Endothelial cell (in vitro differentiated cells): ENCODE measurements at regions not wholly inside any gene's neighbourhood (a gene's known extent, or its start where the extent isn't known, plus 50 kb on each side); places are given as distances from the start of the nearest gene placed in this dataset.
"Not testable (repeated sequence)": the region's sequence is repeated elsewhere in the genome, so short reads cannot be mapped to it uniquely, and the experiment has no call there.

Source experiments
- DNase-seq: peaks from one replicate; pipeline ENCODE4 v3.0.0; 2021; ENCODE audit warnings: low spot score
- H3K27ac Mint-ChIP-seq: one replicate; pipeline ENCODE4 v1.8.0; 2021; ENCODE audit warnings: mixed read lengths, inconsistent platforms; ENCODE audit not compliant: unreplicated experiment
- H3K27me3 Mint-ChIP-seq: one replicate; pipeline ENCODE4 v1.8.0; 2021; ENCODE audit warnings: mild to moderate bottlenecking, moderate library complexity, mixed read lengths, inconsistent platforms; ENCODE audit not compliant: unreplicated experiment
- H3K36me3 Mint-ChIP-seq: one replicate; pipeline ENCODE4 v1.8.0; 2021; ENCODE audit warnings: mild to moderate bottlenecking, low read depth, mixed read lengths, inconsistent platforms; ENCODE audit not compliant: unreplicated experiment
- H3K4me1 Mint-ChIP-seq: one replicate; pipeline ENCODE4 v1.8.0; 2021; ENCODE audit warnings: mild to moderate bottlenecking, mixed read lengths, inconsistent platforms; ENCODE audit not compliant: unreplicated experiment
- H3K4me3 Mint-ChIP-seq: one replicate; pipeline ENCODE4 v1.8.0; 2021; ENCODE audit warnings: mild to moderate bottlenecking, mixed read lengths, inconsistent platforms; ENCODE audit not compliant: unreplicated experiment
- H3K9me3 Mint-ChIP-seq: one replicate; pipeline ENCODE4 v1.8.0; 2021; ENCODE audit warnings: mixed read lengths, inconsistent platforms; ENCODE audit not compliant: unreplicated experiment
- CTCF ChIP-seq: fragments of 200-600 bp; sonication (generic); IDR thresholded peaks from one replicate; pipeline ENCODE4 v1.5.0; 2021; ENCODE audit warnings: antibody characterized with exemption; ENCODE audit not compliant: unreplicated experiment

DNA sequence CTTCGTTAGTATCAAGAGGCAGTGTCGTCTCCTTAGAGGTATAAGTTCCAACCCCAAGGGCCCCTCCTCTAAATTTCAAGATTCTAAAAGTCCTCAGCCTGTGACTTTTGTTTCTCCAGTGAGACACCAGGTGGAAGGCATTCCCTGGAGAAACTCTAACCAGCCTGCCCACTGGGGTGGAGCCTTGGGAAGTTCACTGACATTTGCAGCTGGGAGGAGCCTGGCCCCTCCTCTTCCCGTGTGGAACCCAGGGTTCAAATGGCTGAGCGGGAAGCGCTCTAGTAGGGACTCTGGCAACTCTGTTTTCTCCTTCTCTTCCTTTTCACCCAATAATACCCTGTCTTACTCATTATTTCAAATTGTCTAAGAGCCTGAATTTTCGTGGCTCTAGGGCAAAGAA is 325.0 kb downstream of the TLL1 start:
- Mint-ChIP-seq H3K4me3 (no peak overlapping the region), H3K27me3 (no peaks in the 10 kb centered on the region), H3K9me3 (no peaks in the 10 kb centered on the region), H3K4me1 (no peaks in the 10 kb centered on the region), H3K27ac (no peak overlapping the region), H3K36me3 (no peaks in the 10 kb centered on the region)
- TF ChIP-seq CTCF = no peak
- no peak for DNase-seq

DNA sequence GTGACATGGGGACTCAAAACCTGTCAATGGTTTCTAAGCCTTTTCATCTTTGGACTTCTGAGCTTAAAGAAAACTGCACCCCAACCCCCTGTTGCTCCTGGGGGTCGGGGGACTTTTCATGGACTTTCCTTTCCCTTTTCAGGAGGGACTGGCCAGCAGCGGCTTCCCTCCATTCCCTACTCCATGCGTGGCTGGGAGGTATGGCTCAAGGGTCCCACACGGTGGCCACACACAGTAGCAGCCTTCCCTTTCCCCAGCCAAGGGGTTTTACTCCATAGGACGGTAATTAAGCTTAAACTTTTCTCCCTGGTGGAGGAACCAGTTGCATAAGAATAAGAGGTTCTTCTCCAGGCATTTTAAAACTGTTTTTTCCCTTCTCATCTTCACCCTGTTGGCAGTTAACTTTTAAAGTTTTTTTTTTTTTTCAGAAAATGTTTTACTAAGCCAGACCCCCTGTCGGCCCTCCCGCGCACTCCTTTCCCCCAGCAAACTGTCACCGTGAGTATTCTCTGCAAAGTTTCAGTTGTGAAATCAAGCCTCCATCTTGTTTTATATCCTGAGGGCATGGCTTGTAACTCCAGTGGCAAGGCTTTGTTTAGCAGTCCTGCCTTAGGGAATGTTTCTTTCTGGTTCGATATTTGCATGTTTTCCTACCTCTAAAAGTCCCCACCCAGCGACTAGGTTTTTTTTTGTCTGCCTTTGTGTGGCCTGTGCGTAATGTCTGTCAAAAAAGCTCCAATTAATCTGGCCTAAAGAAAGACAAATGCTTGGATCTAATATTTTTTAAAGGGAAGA is 325.7 kb downstream of the TLL1 start:
- Mint-ChIP-seq H3K27ac (no peak overlapping the region), H3K27me3 (no peaks in the 10 kb centered on the region), H3K9me3 (no peaks in the 10 kb centered on the region), H3K4me3 (no peak overlapping the region), H3K4me1 (no peaks in the 10 kb centered on the region), H3K36me3 (no peaks in the 10 kb centered on the region)
- no peak for TF ChIP-seq CTCF
- no peak for DNase-seq

DNA sequence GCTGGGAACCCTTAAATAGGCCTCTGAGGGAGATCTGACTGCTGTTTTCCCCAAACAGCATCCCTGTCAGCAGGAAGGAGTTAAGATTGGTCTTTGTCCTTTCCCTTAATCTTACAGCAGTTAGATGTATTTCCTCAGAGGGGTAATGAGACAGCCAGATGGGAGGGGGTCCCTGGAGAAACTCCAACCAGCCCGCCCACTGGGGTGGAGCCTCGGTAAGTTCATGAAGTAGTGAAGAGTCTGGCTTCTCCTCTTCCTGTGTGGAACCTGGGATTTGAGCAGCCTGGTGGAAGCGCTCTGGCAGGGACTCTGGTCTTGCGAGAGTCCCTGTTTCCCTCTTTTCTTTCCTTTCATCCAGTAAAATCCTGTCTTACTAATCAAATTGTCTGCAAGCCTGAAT is 330.0 kb downstream of the TLL1 start:
- Mint-ChIP-seq H3K9me3 (no peaks in the 10 kb centered on the region), H3K4me3 (no peak overlapping the region), H3K4me1 (no peaks in the 10 kb centered on the region), H3K27me3 (no peaks in the 10 kb centered on the region), H3K36me3 (no peaks in the 10 kb centered on the region), H3K27ac (no peak overlapping the region)
- no peak for TF ChIP-seq CTCF
- no peak for DNase-seq

- H3K9me3 Mint-ChIP-seq, DNase-seq, H3K27me3 Mint-ChIP-seq, H3K27ac Mint-ChIP-seq, H3K4me3 Mint-ChIP-seq, H3K4me1 Mint-ChIP-seq: not testable (repeated sequence)
- peaks cover 17% of the 10 kb centered on the region for H3K36me3 Mint-ChIP-seq
These were observed 339.3 kb downstream of the TLL1 start for GRCh38 chr4:166212326-166212725.

DNA sequence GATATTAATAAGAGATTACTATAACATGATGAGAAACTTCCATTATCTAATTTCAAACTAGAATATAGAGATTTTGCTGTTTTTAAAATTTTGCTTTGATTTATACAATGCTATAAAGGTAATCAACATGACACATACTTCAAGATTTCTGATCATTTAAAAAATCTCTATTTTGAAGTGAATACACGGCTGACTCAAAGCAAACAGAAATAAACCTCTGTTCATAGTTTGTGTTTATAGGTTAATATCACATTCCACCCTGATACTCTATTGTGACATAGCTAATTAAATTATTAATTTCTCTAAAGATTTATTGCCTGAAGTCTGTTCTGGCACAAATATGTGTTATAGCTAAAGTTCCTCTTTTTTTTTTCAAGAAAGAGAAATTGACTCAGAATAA is 349.2 kb downstream of the TLL1 start:
- Mint-ChIP-seq H3K4me1 (no peaks in the 10 kb centered on the region), H3K9me3 (no peaks in the 10 kb centered on the region), H3K4me3 (no peak overlapping the region), H3K27me3 (no peaks in the 10 kb centered on the region), H3K27ac (no peak overlapping the region), H3K36me3 (no peaks in the 10 kb centered on the region)
- DNase-seq = no peak
- no peak for TF ChIP-seq CTCF
